Stimulated activated naive CD8-positive, alpha-beta T cell treated with anti-CD3 and anti-CD28 coated beads, Interleukin-15, amount 100 ng/mL, for 72 hours (primary cell): ENCODE measurements at regions not wholly inside any gene's neighbourhood (a gene's known extent, or its start where the extent isn't known, plus 50 kb on each side); places are given as distances from the start of the nearest gene placed in this dataset.
"Not testable (repeated sequence)": the region's sequence is repeated elsewhere in the genome, so short reads cannot be mapped to it uniquely, and the experiment has no call there.

Source experiments
- ATAC-seq: fragments of 150-1000 bp; cut with Tn5 transposase; 2 replicates; pipeline ENCODE4 v1.10.0; 2021; ENCODE audit warnings: mild to moderate bottlenecking, moderate library complexity
- DNase-seq, 2 donors: peaks; one replicate each; pipeline ENCODE4 v3.0.0; 2021 to 2022
- H3K27ac Mint-ChIP-seq, 2 donors: one replicate each; pipeline ENCODE4 v1.8.0; 2022; ENCODE audit warnings: mild to moderate bottlenecking in 2 of 2, mixed read lengths in 2 of 2, moderate library complexity in 2 of 2
- H3K27me3 Mint-ChIP-seq: one replicate; pipeline ENCODE4 v1.8.0; 2022; ENCODE audit warnings: mixed read lengths
- H3K4me1 Mint-ChIP-seq: one replicate; pipeline ENCODE4 v1.8.0; 2022; ENCODE audit warnings: mild to moderate bottlenecking, mixed read lengths
- H3K4me3 Mint-ChIP-seq, 2 donors: one replicate each; pipeline ENCODE4 v1.8.0; 2022; ENCODE audit warnings: mild to moderate bottlenecking in 2 of 2, mixed read lengths in 2 of 2, moderate library complexity in 1 of 2
- H3K9me3 Mint-ChIP-seq, 2 donors: one replicate each; pipeline ENCODE4 v1.8.0; 2022; ENCODE audit warnings: mixed read lengths in 2 of 2

DNA sequence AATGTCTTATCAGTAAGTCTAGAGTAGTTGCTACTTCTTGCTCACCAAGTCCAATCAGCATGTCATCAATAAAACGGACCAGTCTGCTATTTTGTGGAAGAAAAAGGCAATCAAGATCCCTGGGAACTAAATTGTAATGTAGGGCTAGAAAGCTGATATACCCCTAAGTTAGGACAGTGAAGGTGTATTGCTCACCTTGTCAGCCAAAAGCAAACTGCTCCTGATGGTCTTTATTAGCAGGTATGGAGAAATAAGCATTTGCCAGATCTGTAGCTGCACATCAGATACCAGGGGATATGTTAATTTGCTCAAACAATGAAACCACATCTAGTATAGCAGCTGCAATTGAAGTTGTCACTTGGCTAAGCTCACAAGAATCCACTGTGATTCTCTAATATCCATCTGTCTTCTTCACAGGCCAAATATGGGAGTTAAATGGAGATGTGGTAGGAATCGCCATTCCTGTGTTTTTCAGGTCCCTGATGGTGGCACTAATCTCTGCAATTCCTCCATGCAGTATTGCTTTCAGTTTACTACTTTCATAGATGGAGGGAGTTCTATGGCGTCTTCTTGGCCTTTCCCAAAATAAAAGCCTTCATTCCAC lies 75.0 kb downstream of the TMEM237 start:
- Mint-ChIP-seq H3K4me3 (no peak overlapping the region), H3K27ac (no peak overlapping the region)
- no peak for ATAC-seq

GRCh38 chr2:201559067-201559710 lies 84.1 kb downstream of the TMEM237 start:
- ATAC-seq (no peak), DNase-seq (no peak)
- Mint-ChIP-seq H3K27ac (no peak overlapping the region), H3K4me3 (no peak overlapping the region), H3K4me1 (no peaks in the 10 kb centered on the region), H3K9me3 (no peaks in the 10 kb centered on the region), H3K27me3 (no peaks in the 10 kb centered on the region)

More for the DNA sequence above, 75.0 kb downstream of the TMEM237 start:
- no peaks in the 10 kb centered on the region for H3K27me3 Mint-ChIP-seq
- H3K4me1 Mint-ChIP-seq, result peaks cover 6% of the 10 kb centered on the region
- H3K9me3 Mint-ChIP-seq, result no peaks in the 10 kb centered on the region
- DNase-seq, result no peak

GRCh38 chr2:201558665-201559064 lies 84.6 kb downstream of the TMEM237 start:
- Mint-ChIP-seq H3K4me1 (no peaks in the 10 kb centered on the region), H3K4me3 (no peak overlapping the region), H3K27ac (no peak overlapping the region), H3K27me3 (no peaks in the 10 kb centered on the region), H3K9me3 (no peaks in the 10 kb centered on the region)
- peak; percentile 42 for ATAC-seq
- DNase-seq, result no peak

GRCh38 chr2:201558232-201558631 lies 85.1 kb downstream of the TMEM237 start:
- no peak for ATAC-seq
- Mint-ChIP-seq H3K9me3 (no peaks in the 10 kb centered on the region), H3K4me3 (no peak overlapping the region), H3K27ac (no peak overlapping the region), H3K4me1 (no peaks in the 10 kb centered on the region), H3K27me3 (no peaks in the 10 kb centered on the region)
- no peak for DNase-seq

GRCh38 chr2:201551901-201552300 lies 91.4 kb downstream of the TMEM237 start:
- no peaks in the 10 kb centered on the region for H3K9me3 Mint-ChIP-seq
- H3K4me3 Mint-ChIP-seq, result no peak overlapping the region
- no peak overlapping the region for H3K27ac Mint-ChIP-seq
- DNase-seq (no peak), ATAC-seq (no peak)
- no peaks in the 10 kb centered on the region for H3K4me1 Mint-ChIP-seq
- no peaks in the 10 kb centered on the region for H3K27me3 Mint-ChIP-seq

DNA sequence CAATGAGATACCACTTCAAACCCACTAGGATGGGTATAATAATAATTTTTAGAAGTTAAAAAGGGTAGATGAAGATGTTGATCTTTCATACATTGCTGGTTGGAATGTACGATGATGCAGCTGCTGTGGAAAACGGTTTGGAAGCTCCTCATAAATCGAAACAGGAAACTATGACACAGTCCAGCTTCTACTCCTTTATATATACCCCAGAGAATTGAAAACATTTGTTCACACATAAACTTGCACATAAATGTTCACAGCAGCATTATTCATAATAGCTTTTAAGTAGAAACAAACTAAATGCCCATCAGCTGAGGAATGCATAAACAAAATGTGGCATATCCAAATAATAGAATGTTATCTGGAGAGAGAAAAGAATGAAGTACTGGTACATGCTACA lies 95.0 kb downstream of the STRADB start:
- H3K27ac Mint-ChIP-seq, result no peak overlapping the region
- no peaks in the 10 kb centered on the region for H3K27me3 Mint-ChIP-seq
- ATAC-seq (no peak), DNase-seq (no peak)
- peaks cover 0 to 5% of the 10 kb centered on the region in 2 donors for H3K9me3 Mint-ChIP-seq
- H3K4me1 Mint-ChIP-seq, result no peaks in the 10 kb centered on the region
- H3K4me3 Mint-ChIP-seq, result no peak overlapping the region

- Mint-ChIP-seq H3K9me3 (peaks cover 11 to 14% of the 10 kb centered on the region in 2 donors), H3K27me3 (no peaks in the 10 kb centered on the region), H3K4me3 (no peak overlapping the region), H3K4me1 (no peaks in the 10 kb centered on the region), H3K27ac (no peak overlapping the region)
- ATAC-seq, result no peak
- no peak for DNase-seq
These were observed 90.8 kb downstream of the STRADB start for GRCh38 chr2:201542291-201542690.

DNA sequence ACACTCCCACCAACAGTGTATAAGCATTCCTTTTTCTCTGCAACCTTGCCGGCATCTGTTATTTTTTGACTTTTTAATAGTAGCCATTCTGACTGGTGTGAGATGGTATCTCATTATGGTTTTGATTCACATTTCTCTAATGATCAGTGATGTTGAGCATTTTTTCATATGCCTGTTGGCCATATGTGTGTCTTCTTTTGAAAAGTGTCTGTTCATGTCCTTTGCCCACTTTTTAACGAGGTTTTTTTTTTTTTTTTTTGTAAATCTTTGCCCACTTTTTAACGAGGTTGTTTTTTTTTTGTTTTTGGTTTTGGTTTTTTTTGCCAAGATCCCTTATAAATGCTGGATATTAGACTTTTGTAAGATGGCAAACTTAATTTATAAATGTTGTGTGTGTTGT lies 87.7 kb downstream of the STRADB start:
- not testable (repeated sequence) for H3K27ac Mint-ChIP-seq, ATAC-seq, DNase-seq, H3K4me1 Mint-ChIP-seq, H3K27me3 Mint-ChIP-seq, H3K4me3 Mint-ChIP-seq
- peaks cover 8 to 14% of the 10 kb centered on the region in 2 donors for H3K9me3 Mint-ChIP-seq

DNA sequence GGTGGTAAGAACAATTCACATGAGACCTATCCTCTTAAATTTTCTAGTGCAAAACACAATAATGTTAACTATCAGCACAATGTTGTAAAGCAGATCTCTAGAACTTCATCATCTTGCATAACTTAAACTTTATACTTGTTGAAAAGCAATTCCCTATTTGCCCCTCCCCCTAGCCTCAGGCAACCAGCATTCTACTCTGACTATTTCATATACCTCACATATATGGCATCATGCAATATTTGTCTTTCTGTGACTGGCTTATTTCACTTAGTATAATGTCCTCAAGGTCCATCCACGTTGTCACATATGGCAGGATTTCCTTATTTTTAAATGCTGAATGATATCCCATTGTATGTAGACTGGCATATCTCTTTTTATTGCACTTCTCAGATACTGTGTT lies 86.5 kb downstream of the STRADB start:
- DNase-seq, result no peak
- Mint-ChIP-seq H3K27ac (no peak overlapping the region), H3K4me3 (no peak overlapping the region), H3K4me1 (peaks cover 6% of the 10 kb centered on the region), H3K27me3 (no peaks in the 10 kb centered on the region), H3K9me3 (peaks cover 14 to 15% of the 10 kb centered on the region in 2 donors)
- ATAC-seq, result no peak

- Mint-ChIP-seq H3K27ac (no peak overlapping the region), H3K9me3 (peaks cover 15 to 17% of the 10 kb centered on the region in 2 donors), H3K4me3 (no peak overlapping the region), H3K27me3 (no peaks in the 10 kb centered on the region), H3K4me1 (peaks cover 19% of the 10 kb centered on the region)
- DNase-seq (no peak), ATAC-seq (no peak)
These were observed 85.2 kb downstream of the STRADB start for GRCh38 chr2:201536754-201537153.

GRCh38 chr2:201536046-201536445 lies 84.5 kb downstream of the STRADB start:
- peaks cover 15 to 24% of the 10 kb centered on the region in 2 donors for H3K9me3 Mint-ChIP-seq
- no peak overlapping the region for H3K4me3 Mint-ChIP-seq
- H3K27me3 Mint-ChIP-seq, result no peaks in the 10 kb centered on the region
- no peak for DNase-seq
- no peak overlapping the region for H3K27ac Mint-ChIP-seq
- peaks cover 25% of the 10 kb centered on the region for H3K4me1 Mint-ChIP-seq
- no peak for ATAC-seq

DNA sequence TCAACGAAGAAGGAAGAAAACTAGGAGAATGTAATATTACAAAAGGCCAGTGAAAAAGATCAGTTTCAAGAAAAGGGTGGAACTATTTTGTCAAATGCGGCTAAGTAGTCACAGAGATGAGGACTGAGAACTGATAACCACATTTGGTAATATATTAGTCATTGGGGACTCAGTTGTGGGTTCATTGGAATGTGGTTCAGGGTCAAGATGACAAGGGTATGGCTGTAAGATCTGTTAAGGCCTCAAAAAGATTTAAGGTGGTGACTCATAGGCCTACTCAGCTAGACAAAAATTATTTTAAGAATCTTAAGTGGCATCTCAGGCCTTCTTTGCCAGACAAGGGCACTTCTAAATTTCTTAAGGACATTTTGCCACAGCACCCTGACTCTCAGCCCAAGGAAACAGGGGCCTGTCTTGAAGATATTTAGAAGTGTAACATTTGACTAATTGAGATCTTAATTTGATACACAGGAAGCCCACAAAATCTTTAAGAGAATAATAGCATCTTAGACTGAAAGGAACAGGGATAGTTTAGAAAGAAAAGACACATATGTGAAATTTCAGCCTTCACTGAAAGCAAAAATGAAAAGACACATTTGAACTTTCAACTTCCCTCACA lies 81.3 kb downstream of the STRADB start:
- Mint-ChIP-seq H3K4me3 (peak overlapping the region in 1 of 2 donors; percentile 40), H3K4me1 (peaks cover 28% of the 10 kb centered on the region), H3K27me3 (no peaks in the 10 kb centered on the region), H3K9me3 (peaks cover 26 to 36% of the 10 kb centered on the region in 2 donors), H3K27ac (peak overlapping the region; percentile 85 to 89)
- peak; percentile 100 for ATAC-seq
- DNase-seq, result peak; percentile 49 to 64
